Esophagus squamous epithelium (tissue), 5 donors: ENCODE measurements at regions not wholly inside any gene's neighbourhood (a gene's known extent, or its start where the extent isn't known, plus 50 kb on each side); places are given as distances from the start of the nearest gene placed in this dataset.
"Not testable (repeated sequence)": the region's sequence is repeated elsewhere in the genome, so short reads cannot be mapped to it uniquely, and the experiment has no call there.

Experiments used
- DNase-seq: peaks from one replicate; lab custom pipeline; 2025; lab: John Stamatoyannopoulos, UW
- H3K27ac ChIP-seq, 4 donors: fragments of 200-600 bp; sonication (generic); one replicate each; pipeline ENCODE4 v1.5.1; 2016 to 2019; ENCODE audit warnings: mild to moderate bottlenecking in 1 of 4
- H3K27me3 ChIP-seq, 4 donors: fragments of 200-600 bp; sonication (generic); 1 replicate in 3 of 4; 2 replicates in 1 of 4; pipeline versions ENCODE4 v1.5.1 to v1.6.0; 2017 to 2021; ENCODE audit warnings: antibody characterized with exemption in 1 of 4
- H3K36me3 ChIP-seq, 3 donors: fragments of 200-600 bp; sonication (generic); one replicate each; pipeline ENCODE4 v1.5.1; 2016 to 2019
- H3K4me1 ChIP-seq, 3 donors: fragments of 200-600 bp; sonication (generic); one replicate each; pipeline ENCODE4 v1.5.1; 2017 to 2019
- H3K4me3 ChIP-seq, 4 donors: fragments of 200-600 bp; sonication (generic); 1 replicate in 3 of 4; 2 replicates in 1 of 4; pipeline ENCODE4 v1.5.1; 2016 to 2019; ENCODE audit warnings: mild to moderate bottlenecking in 2 of 4, moderate library complexity in 1 of 4
- H3K9me3 ChIP-seq, 3 donors: fragments of 200-600 bp; sonication (generic); one replicate each; pipeline ENCODE4 v1.5.1; 2016 to 2019
- POLR2A ChIP-seq, 4 donors: fragments of 450-650 bp; IDR thresholded peaks; one replicate each; pipeline ENCODE4 v1.6.1; 2017; ENCODE audit warnings: antibody characterized with exemption in 4 of 4, mild to moderate bottlenecking in 4 of 4, moderate library complexity in 3 of 4
- WGBS, 2 donors: methylation state at CpG; one replicate each; pipeline ENCODE4 v1.1.5; 2018; 5-methylcytosine and 5-hydroxymethylcytosine counted together
- intact Hi-C: fragments of 100-400 bp; cut with DNase I; formaldehyde crosslinking; loops from one replicate; pipeline ENCODE4 v1.15.0; 2022
- TF ChIP-seq, protein P1 (sequence below), 6 experiments: fragments of 450-650 bp in 4 of 6; fragments of 200-600 bp in 2 of 6; sonication (generic) in 2 of 6; IDR thresholded peaks; one replicate each; pipeline ENCODE4 v1.5.1; 2016 to 2019; ENCODE audit warnings: antibody characterized with exemption in 6 of 6, mild to moderate bottlenecking in 4 of 6, moderate library complexity in 4 of 6
- donor health status: DM: yes; HTN: yes; CAD: no.

- H3K27me3 ChIP-seq, result no peaks in the 10 kb centered on the region
- no peaks in the 10 kb centered on the region for H3K9me3 ChIP-seq
- TF ChIP-seq, protein P1, sequence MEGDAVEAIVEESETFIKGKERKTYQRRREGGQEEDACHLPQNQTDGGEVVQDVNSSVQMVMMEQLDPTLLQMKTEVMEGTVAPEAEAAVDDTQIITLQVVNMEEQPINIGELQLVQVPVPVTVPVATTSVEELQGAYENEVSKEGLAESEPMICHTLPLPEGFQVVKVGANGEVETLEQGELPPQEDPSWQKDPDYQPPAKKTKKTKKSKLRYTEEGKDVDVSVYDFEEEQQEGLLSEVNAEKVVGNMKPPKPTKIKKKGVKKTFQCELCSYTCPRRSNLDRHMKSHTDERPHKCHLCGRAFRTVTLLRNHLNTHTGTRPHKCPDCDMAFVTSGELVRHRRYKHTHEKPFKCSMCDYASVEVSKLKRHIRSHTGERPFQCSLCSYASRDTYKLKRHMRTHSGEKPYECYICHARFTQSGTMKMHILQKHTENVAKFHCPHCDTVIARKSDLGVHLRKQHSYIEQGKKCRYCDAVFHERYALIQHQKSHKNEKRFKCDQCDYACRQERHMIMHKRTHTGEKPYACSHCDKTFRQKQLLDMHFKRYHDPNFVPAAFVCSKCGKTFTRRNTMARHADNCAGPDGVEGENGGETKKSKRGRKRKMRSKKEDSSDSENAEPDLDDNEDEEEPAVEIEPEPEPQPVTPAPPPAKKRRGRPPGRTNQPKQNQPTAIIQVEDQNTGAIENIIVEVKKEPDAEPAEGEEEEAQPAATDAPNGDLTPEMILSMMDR (IDR thresholded peaks at IDR 0.05), result no peak
- TF ChIP-seq POLR2A (IDR thresholded peaks at IDR 0.05), result no peak
- 67 to 87% methylated on average over 25 to 33 of the region's 41 CpGs for WGBS, 2 donors
- intact Hi-C loops, result no loop called here
- H3K27ac ChIP-seq, result no peak overlapping the region
- no peaks in the 10 kb centered on the region for H3K4me1 ChIP-seq
- H3K36me3 ChIP-seq, result no peaks in the 10 kb centered on the region
- no peak overlapping the region for H3K4me3 ChIP-seq
- DNase-seq, result no peak
These were observed 227.4 kb downstream of the CCDC74A start for GRCh38 chr2:131754929-131755720.

DNA sequence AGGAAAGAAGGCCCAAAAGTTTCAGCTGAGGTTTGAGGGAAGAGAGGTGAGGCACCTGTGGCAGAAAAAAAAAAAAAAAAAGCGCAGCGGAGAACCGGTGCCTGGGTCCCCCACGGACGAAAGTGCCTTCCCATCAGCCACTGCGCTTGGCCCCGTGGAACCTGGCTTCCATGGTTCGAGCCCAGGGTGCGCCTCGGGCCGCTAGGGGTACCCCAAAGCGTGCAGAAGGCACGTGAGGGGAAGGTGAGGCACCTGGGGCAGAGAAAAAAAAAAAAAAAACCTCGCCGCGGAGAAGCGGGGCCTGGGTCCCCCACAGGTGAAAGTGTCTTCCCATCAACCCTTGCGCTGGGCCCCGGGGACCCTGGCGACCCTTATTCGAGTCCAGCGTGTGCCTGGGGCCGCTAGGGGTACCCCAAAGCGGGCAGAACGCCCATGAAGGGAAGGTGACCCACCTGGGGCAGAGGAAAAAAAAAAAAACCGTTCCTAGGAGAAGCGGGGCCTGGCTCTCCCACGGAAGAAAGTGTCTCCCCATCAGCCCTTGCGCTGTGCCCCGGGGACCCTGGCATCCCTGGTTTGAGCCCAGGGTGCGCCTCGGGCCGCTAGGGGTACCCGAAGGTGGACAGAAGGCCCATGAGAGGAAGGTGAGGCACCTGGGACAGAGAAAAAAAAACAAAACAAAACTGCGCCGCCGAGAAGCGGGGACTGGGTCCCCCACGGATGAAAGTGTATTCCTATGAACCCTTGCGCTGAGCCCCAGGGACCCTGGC, 228.6 kb downstream of the CCDC74A start:
- H3K4me3 ChIP-seq, result no peak overlapping the region
- no peaks in the 10 kb centered on the region for H3K27me3 ChIP-seq
- no peaks in the 10 kb centered on the region for H3K9me3 ChIP-seq
- no peak for DNase-seq
- no peak for TF ChIP-seq POLR2A (IDR thresholded peaks at IDR 0.05)
- TF ChIP-seq, protein P1 (IDR thresholded peaks at IDR 0.05), result no peak
- intact Hi-C loops, result no loop called here
- no peaks in the 10 kb centered on the region for H3K36me3 ChIP-seq
- 75 to 87% methylated on average over 8 to 25 of the region's 40 CpGs for WGBS, 2 donors
- no peak overlapping the region for H3K27ac ChIP-seq
- H3K4me1 ChIP-seq, result no peaks in the 10 kb centered on the region

DNA sequence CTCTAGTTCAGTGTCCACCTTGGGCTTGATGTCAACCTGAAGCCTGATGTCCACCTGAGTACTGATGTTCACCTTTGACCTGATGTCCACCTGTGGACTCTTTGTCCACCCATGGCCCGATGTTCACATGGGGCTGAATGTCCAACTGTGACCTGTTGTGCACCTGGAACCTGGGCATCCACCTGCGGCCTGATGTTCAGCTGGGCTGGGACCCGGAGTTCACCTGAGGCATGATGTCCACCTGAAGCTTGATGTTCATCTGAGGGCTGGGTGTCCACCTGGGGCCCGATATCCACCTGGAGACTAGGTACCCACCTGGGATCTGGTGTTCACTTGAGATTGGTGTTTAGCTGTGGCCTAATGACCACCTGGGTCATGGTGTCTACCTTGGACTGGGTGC, 231.3 kb downstream of the CCDC74A start:
- 80 to 100% methylated on average over 1 to 3 of the region's 4 CpGs for WGBS, 2 donors
- H3K27me3 ChIP-seq, intact Hi-C loops, H3K9me3 ChIP-seq, H3K4me1 ChIP-seq, H3K27ac ChIP-seq, H3K4me3 ChIP-seq, H3K36me3 ChIP-seq, DNase-seq: not testable (repeated sequence)

DNA sequence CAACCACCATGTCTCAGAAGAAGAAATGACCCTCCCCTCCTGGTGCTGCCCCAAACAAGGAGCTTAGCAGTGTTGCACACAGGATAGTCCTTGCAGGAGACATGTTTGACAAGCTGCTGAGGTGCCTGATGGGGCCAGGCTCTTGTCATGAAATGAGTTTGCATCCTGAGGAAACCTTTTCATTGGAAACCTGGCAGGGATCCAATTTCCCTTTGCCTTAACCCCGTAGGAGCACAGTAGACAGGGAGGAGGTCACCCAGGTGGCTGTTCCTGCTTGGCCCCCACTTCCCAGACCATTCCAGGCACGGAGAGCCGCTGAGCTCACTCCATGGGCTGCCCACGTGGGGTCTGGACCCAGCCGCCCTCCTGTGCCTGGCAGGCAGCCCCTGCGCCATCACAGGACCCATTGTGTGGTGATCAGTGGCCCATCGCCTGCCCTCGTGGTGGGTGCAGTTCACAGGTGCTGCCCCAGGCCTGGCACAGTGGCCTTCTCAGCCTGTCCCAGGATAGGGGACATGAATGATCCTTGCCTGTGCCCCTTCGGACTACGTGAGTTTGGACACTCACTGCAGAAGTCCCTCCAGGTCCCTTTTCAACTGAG, 247.4 kb downstream of the CCDC74A start:
- H3K36me3 ChIP-seq, H3K9me3 ChIP-seq, DNase-seq, H3K27ac ChIP-seq, H3K4me1 ChIP-seq, H3K4me3 ChIP-seq, H3K27me3 ChIP-seq, intact Hi-C loops: not testable (repeated sequence)
- 25 to 80% methylated on average over 1 to 3 of the region's 10 CpGs for WGBS, 2 donors

DNA sequence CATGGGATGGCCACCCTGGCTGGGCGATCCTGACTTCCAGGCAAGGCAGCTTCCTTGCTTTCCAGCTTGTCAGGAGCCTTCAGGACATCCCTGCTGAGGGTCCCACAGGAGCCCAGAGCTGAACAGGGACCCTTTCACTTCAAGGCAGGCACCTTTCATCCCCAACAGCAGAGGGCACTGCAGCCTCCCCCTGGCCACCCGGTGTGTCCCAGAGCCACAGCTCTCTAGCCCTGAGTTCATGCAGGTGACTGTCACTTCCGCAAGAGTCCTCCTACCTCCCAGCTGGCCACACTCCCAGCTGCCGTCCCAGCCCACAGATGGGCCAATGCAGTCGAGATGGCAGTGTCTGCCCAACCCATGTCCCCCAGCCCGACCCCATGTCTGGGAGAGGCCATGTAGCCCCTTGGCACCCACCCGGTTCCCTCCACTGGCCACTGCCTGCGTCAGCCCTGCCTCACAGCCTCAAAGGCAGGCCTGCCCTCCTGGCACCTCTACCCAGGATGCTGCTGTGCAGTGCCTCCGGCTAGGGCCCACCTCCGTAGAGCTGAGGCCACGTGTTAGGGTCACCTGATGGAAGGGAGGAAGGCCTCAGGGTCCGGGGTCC, 248.3 kb downstream of the CCDC74A start:
- WGBS, 2 donors, result 58 to 60% methylated on average over 4 to 5 of the region's 12 CpGs
- DNase-seq, result not testable (repeated sequence)

DNA sequence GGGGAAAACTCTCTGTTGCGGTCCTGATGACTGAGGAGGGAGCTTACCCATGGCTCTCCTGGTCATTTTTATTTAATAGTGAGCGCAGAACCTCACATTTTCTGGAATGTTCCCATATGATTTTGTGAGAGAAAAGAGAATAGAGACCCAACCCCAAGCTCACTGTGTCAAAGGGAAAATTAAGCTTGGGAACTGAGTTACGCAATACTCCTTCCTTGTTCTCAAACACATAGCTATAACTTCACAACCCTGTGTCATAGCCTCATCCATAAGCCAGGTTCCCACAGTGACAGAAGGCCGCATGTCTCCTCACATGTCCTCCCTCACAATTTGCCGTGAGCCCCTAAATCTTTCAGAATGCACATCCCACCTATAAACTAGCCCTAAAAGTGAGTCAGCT, 252.8 kb downstream of the CCDC74A start:
- intact Hi-C loops, H3K4me3 ChIP-seq, H3K36me3 ChIP-seq, H3K27ac ChIP-seq, DNase-seq, H3K4me1 ChIP-seq, H3K27me3 ChIP-seq, H3K9me3 ChIP-seq: not testable (repeated sequence)
- 81 to 87% methylated on average over 5 of the region's 5 CpGs for WGBS, 2 donors

More for the DNA sequence above, 248.3 kb downstream of the CCDC74A start:
- H3K36me3 ChIP-seq, intact Hi-C loops, H3K4me1 ChIP-seq, H3K4me3 ChIP-seq, H3K27ac ChIP-seq, H3K27me3 ChIP-seq, H3K9me3 ChIP-seq: not testable (repeated sequence)
